HG02763 (cell line): ENCODE measurements at regions not wholly inside any gene's neighbourhood (a gene's known extent, or its start where the extent isn't known, plus 50 kb on each side); places are given as distances from the start of the nearest gene placed in this dataset.
"Not testable (repeated sequence)": the region's sequence is repeated elsewhere in the genome, so short reads cannot be mapped to it uniquely, and the experiment has no call there.

Experiments used
- ATAC-seq: cut with Tn5 transposase; IDR thresholded peaks from one replicate; pipeline ENCODE4 v1.9.1; 2021; ENCODE audit warnings: mild to moderate bottlenecking, moderate library complexity; ENCODE audit not compliant: unreplicated experiment

DNA sequence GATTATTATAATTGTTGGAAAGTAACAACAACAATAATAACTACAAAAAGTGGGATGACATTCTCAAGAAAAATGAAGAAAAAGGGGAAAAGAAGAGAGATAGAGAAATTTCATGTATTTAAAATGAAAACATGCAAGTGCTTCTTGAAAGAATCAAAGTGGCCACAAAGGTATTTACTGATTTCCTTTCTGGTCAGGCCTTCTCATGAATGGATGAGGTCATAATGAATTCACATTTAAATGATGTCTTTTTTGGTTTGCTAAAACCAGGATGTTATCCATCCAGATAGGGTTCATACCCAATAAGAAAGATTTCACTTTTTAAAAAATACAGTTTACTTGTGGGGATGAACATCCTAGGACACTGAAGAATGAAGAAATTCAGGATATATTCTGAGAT lies 446.4 kb upstream of the PTGER4 start:
- no peak for ATAC-seq

DNA sequence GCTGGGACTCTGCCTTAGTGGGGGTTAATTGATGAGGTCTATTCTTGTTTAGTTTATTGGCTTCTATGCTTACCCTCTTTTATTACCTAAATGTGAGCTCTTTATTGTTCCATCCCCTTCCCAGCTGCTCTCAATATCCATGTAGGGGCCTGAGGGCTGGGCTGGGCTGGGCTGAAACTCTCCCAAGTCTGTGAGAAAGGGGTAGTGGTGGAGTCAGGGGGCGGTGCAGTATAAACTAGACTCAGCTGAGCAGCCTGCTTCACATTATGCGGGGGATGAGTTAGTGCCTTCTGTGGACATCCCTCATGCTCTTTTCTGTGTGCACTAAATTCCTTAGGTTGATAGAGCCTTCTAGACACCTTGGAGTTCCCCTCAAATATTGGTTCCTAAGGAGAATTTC lies 451.8 kb upstream of the PTGER4 start:
- ATAC-seq = no peak

DNA sequence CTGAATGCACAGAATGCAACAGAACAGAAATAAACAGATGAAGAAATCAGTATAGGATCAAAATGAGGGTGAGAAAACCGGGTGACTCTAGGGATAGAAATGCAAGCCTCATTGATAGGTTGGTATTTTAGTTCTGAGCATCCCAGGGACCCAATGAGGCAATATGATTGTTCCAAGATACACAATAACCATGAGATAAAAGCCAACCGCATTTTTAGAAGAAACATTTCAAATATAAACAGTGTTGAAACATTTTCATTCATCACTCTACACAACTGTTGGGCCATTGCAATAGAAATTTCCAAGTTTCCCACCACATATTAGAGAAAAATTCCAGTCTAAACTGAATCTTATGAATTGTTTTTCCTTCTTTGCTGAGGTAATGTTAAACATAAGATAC lies 452.3 kb upstream of the PTGER4 start:
- no peak for ATAC-seq

DNA sequence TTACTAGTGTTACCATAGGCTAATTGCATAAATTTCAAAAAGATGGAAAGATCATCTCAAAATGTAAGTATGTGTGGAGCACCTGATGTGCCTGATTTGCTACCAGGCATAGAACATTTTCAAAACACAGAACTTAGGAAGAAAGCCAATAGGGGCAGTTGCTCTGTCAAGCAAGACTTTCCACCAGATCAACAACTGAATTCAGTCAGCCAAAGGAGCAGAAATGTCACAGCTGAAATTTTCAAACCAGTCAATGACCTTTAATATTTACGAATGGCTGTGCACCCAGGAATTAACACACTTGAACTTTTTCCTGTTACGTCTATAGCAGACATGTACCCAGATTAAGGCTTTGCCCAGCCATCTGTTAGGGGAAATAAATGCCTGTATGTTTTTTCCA lies 452.8 kb upstream of the PTGER4 start:
- no peak for ATAC-seq

DNA sequence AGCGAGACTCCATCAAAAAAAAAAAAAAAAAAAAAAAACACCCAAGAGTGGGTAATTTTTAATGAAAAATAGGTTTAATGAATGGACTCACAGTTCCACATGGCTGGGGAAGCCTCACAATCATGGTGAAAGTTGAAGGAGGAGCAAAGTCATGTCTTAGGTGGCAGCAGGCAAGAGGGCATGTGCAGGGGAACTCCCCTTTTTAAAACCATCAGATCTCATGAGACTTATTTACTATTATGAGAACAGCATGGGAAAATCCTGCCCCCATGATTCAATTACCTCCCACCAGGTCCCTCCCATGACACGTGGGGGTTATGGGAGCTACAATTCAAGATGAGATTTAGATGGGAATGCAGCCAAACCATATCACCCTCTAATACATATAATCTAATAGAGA lies 454.6 kb upstream of the PTGER4 start:
- not testable (repeated sequence) for ATAC-seq

DNA sequence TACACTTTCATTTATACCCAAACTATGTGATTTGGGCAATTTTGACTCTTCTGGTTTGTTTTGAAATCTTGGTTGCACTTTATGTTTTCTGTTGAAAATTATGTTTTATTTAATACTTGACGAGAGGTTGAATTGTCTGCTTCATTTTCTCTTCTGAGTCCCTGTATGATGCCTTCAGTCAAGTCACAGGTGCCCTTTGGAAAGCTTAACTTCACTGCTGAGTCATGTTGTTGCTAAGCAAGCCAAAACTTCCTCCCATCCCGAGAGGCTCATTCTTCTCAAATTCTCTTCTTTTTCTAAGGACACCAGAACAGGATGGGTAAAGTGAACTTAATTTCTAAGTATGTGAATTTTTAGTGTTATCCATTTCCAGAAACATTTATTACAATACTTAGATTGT lies 455.3 kb upstream of the PTGER4 start:
- ATAC-seq = no peak

DNA sequence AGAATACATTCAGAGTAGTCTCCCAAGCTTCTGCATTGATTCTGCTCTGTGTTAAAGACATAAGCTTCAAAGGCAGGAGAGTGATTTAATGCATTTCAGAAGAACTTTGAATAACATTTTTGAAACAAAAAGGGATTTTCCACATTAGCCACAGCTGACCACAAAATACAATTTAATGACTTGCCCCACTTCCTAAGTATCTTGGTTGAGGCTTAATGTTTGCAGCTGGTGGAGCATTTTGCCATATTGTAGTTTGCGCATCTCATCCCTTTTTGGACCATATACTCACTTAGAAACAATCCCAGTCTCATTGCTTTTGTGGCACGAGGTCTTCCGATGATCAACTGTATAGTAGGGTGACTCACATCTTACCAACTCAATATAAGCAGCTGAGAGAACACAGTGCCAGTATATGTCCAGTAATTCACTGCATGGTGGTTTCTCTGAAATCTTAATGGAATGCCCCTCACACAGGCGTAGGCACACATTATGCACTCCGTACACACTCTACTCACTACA lies 455.8 kb upstream of the PTGER4 start:
- ATAC-seq = peak; percentile 46

DNA sequence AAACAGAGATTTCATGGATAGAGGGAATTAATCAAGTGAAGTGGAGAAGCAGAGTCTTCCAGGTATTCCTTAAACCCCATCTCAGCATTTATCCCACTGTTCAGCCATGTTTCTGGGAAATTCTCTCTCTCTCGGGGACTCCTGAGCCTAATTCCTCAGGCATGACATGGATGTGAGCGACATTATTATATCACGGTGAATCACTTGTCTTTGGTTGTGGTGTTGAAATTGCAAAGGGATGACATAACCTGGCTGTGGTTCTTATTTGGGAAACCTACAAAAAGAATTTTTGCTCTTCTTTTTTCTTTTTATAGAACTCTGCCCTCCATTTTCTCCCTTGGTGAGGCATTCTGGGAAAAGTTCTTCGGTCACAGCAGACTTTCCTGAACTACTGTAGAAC lies 457.9 kb upstream of the PTGER4 start:
- ATAC-seq = no peak

DNA sequence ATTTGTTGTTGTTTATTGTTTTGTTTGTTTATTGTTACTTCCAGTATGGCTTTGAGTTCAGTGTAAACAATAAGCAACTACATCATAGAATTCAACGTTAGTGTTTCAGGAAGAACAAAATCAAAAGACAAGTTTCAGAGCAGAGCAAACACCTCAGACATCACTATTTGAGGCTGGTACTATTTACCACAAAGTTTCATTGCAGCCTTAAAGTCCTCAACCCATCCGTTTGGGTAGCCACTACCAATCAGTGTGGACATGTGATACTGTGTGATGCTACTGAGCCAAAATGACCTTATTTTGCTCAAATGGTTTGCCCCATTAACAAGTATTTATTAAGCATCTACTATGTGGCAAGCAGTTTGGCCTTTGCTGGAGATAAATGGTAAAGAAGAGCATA lies 458.5 kb upstream of the PTGER4 start:
- no peak for ATAC-seq

DNA sequence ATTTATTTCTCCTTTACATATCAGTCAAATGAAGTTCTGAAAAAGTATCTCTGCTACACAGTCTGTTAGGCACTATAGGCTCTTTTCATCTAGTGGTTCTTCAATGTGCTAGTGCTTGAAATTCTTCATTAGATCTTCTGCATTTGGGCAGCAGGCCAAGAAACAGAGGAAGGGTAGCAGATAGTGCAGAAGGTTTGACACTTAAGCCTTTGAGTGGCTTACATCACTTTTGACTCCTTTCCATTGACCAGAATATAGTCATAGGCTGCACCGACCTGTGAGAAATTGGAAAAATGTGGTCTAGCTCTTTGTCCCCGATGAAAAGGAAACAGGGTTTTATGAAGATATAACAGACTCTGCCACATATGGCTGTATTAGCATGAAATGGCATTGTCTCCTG lies 459.5 kb upstream of the PTGER4 start:
- no peak for ATAC-seq

DNA sequence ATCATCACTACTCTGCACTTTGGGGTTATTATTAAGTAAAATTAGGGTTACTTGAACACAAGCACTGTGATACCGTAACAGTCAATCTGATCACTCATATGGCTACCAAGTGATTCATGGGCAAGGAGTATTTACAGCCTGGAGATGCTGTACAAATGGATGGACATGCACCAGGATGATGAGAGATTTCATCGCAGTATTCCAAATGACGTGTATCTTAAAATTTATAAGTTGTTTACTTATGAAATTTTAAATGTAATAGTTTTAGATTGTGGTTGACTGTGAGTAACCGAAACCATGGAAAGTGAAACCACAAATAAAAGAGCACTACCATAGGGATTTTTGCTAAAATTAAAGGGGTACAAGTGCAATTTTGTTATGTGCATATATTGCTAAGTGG lies 462.2 kb upstream of the PTGER4 start:
- ATAC-seq = no peak

DNA sequence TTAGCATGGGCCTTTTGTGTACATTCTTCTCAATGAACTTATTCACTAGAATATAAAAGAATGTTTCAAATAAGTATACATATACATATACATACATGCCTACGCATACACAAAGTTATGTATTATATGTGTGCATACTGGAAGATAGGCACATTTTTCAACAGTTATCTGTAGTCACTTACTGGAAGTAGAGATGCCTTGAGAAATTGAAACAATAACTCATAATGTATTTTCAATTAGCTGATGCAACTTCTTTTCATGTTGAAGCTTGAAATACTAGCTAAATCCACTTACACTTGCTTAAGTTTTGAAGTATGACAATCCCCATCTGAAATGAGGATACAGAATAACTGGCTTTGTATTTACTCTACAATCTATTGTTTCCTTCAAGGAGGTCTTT lies 469.0 kb upstream of the PTGER4 start:
- ATAC-seq = no peak

DNA sequence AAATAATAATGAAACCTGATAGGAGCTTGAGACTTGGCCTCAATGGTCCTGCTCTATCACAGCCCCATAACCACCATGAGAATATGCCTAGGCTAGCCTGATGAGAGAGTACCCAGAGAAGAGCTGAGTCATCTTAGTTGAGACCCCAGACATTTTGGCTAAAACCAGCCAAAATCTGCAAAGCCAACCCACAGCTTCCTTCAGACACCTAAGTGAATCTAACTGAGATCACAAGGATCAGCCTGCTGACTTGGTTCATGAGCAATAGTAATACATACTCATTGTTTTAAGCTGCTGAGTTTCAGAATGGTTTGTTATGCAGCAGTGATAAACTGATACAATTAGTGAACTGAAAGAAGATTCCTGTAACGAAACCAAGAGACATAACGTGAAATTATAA lies 473.7 kb upstream of the PTGER4 start:
- ATAC-seq = no peak

DNA sequence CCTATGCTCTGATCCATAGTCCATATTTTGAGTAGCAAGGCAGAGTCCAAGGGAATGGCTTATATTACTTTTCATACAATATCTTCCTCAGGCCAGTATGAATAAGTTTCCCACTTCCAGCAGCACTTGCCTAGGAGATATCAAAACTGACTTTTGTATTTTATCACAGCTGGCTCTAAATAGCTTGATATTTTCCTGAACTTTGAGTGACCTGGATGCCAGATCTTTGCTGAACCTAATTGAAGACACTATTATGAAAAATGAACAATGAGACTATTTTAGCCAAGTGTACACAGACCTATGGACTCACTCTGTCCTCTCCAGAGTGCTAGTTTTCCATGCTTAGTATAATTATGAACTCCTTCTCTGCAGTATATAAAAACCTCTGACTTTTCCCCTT lies 475.6 kb upstream of the PTGER4 start:
- ATAC-seq = no peak

DNA sequence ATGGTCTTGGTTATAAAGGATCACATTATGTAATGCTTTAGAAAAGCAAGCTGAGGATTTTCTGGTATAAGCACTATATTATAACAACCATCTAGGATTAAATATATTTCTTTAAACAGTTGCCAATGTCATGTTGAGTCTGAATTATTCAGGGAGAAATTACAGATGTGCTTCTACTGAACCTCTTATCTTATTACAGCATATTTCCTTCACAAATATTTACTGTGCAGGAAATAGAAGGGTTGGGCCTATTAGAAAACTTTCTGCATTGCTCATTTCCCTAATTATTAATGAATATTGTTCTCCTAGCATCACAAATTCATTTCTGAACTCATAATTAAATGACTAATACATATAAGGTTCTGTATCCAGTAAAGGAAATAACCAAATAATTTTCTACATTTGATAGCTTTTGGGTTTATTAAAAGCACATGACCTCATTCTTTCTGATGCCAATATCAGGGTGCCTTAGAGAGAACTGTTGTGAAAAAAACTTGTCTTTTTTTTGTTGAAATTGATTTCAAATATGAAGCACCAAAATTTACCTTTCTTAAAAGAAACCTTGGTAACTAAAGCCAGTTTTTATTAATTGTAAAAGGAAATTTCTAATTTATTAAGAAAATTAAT lies 476.8 kb upstream of the PTGER4 start:
- no peak for ATAC-seq

DNA sequence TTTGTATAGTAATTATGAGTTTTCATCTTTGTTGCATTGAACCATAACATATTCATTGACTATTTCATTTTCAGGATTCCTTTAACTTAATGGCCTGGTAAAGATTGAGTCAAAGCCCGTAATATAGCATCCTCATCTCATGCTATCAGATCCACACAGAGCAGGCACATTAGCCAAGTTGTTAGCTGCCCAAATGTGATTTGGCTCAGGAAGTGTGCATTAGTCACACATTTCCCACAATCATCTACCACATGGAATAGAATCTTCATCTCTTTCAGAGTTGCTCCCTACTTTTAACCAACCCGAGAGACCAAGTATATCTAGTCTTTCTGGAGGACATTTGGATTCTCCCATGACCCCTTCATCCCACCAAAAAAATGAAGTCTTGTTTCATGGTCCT lies 481.0 kb upstream of the PTGER4 start:
- ATAC-seq = no peak

DNA sequence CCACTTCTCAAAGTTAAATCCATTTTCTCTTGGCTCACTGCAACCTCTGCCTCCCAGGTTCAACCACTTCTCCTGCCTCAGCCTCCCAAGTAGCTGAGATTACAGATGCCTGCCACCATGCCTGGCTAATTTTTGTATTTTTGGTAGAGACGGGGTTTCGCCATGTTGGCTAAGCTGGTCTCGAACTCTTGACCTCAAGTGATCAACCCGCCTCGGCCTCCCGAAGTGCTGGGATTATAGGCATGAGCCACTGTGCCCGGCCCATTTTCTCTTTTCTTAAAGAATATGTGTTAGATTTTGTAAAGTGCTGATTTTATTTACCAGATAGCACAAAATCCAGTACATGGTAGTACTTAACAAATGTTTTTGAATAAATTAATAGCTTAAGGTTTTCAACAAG lies 484.1 kb upstream of the PTGER4 start:
- ATAC-seq = not testable (repeated sequence)

DNA sequence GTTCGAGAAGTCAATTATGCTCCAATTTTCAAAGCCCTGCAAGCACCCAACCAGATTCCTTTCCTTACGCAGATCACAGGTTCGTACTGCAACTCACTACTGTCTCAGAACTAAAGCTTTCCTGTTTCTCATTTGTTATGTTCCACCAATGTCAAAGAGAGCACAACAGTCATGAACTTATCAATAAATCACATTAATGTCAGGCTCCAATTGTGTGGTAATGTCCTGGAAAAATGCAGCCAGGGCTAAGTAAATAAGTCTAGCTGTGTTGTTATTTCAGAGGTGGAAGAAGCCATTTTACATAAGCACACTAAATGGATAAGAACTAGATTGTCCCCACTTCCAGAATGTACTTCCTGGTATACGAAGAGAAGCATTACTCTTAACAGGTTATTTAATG lies 488.6 kb upstream of the PTGER4 start:
- no peak for ATAC-seq

DNA sequence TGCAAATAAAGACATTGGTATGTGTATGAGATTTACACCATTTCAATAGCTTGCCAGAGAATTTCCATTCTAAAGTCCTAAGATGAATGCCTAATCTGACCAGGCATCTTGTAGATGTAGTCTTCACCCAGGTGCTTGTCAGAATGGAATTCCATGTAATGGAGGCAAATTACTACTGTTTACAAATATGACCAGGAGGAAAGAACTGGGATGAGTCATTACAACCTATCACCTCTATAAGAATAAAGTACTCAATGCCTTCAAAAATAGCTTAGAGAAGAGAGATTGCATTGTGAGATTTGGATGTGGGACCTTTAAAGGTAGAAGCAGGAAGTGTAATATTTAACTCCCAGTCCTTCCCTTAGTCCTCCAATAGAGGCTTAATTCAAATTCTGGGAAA lies 507.0 kb upstream of the PTGER4 start:
- ATAC-seq = no peak

DNA sequence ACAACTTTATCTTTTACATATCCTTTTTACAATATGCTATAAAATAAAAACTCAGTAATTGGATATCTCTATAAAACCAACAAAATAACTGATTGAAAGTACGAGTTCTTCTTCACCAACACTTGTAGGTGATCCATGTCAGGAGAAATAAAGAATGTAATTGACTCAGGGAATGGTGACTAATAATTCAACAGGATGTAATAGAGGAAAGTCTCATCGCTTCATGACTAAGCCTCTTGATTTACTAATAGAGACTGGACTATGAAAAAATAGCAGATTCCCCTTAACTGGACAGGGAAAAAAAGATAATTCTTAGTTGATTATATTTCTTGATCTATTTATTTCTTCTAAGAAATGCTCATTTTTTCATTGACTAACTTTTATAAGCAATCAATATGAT lies 507.7 kb upstream of the PTGER4 start:
- ATAC-seq = no peak

DNA sequence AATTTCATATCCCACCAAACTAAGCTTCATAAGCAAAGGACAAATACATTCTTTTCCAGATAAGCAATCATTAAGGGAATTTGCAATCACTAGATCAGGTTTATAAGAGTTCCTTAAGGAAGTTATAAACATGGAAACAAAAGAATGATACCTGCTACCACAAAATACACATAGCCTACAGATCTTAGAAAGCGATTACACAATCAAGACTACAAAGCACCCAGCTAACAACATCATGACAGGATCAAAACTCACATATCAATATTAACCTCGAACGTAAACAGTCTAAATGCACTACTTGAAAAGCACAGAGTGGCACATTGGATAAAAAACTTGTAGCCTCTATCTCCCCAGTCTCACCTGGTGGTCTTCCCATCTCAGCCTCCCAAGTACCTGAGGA lies 512.4 kb upstream of the PTGER4 start:
- no peak for ATAC-seq

DNA sequence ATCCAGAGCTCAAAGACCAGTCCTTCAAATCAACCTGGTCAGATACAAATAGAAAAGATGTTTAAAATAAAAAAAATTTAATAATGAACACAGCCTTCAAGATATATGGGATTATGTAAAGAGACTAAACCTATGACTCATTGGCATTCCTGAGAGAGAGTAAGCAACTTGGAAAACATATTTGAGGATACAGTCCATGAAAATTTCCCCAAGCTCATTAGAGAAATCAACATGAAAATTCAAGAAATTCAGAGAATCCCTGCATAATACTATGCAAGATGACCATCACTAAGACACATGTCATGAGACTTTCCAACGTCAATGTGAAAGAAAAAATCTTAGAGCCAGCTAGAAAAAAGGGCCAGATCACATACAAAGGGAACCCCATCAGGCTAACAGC lies 512.9 kb upstream of the PTGER4 start:
- ATAC-seq = no peak
